ENCODE measurements at regions not wholly inside any gene's neighbourhood (a gene's known extent, or its start where the extent isn't known, plus 50 kb on each side); places are given as distances from the start of the nearest gene placed in this dataset.
"Not testable (repeated sequence)": the region's sequence is repeated elsewhere in the genome, so short reads cannot be mapped to it uniquely, and the experiment has no call there.

DNA sequence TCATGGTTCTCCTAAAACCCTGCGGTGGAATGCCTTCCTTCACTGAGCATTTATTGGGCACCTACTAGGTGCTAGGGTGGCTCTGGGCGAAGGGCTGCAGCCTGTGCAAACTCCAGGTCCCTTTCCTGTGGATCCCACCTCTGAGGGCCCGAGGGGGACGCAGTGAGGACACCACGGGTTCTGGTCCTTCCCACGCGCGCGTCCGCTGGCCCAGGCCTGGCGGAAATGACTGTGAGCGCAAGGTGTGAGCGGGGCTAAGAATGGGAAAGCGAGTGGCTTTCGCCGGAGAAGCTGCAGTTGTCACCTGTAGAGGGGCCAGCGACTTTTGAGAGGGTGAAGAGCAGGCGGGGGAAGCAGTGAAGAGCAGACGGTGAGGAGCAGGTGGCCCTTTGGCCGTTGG, 55.1 kb downstream of the PPIAL4A start:
- H3K9ac ChIP-seq (ENCODE audit: extremely low read depth, insufficient read length, low read length); H3K4me2 ChIP-seq (ENCODE audit: insufficient read depth, insufficient read length, low read length); H3K27ac ChIP-seq (ENCODE audit: insufficient read length, low read depth, low read length); H2BK5ac ChIP-seq (ENCODE audit: insufficient read length, low read length); H2BK15ac ChIP-seq (ENCODE audit: low read depth, low read length); H4K5ac ChIP-seq (ENCODE audit: insufficient read length, low read depth, low read length); H3T11ph ChIP-seq (ENCODE audit: low read length); H2BK20ac ChIP-seq (ENCODE audit: low read depth, low read length, poor library complexity, severe bottlenecking); H3K23ac ChIP-seq (ENCODE audit: insufficient read length, low read depth, low read length); H2AFZ ChIP-seq (ENCODE audit: low read length); H3K27me3 Mint-ChIP-seq (ENCODE audit: low read depth); H3K79me1 ChIP-seq (ENCODE audit: insufficient read depth, low read depth, low read length, poor library complexity, severe bottlenecking); H2BK120ac ChIP-seq (ENCODE audit: low read depth, low read length, poor library complexity, severe bottlenecking); H4K20me1 ChIP-seq (ENCODE audit: control insufficient read depth, insufficient read depth, insufficient read length); H3K9me3 Mint-ChIP-seq; H2AK5ac ChIP-seq (ENCODE audit: insufficient read length, low read length); DNase-seq; H4K8ac ChIP-seq (replicated peaks; ENCODE audit: insufficient read length, low read depth, low read length); H3K23me2 ChIP-seq (ENCODE audit: insufficient read length, low read depth, low read length, poor library complexity, severe bottlenecking); H3K14ac ChIP-seq (ENCODE audit: insufficient read depth, low read length); H2BK12ac ChIP-seq (ENCODE audit: insufficient read length, low read depth, low read length); H3K18ac ChIP-seq (ENCODE audit: insufficient read length, low read depth, low read length); H3K4me3 Mint-ChIP-seq; H3K9me3 ChIP-seq (ENCODE audit: control insufficient read depth, low read depth, low read length); H3K27me3 ChIP-seq (ENCODE audit: insufficient read depth, low read length); H4K91ac ChIP-seq (ENCODE audit: insufficient read length, low read depth, low read length); H3K4me1 ChIP-seq (ENCODE audit: insufficient read depth, low read length); H3K4ac ChIP-seq (ENCODE audit: low read depth, low read length); H3K36me3 Mint-ChIP-seq (ENCODE audit: insufficient read depth in 1 of 3, low read depth in 3 of 3); H3K79me2 ChIP-seq (ENCODE audit: insufficient read depth, low read length); H3K27ac Mint-ChIP-seq; H3K56ac ChIP-seq (ENCODE audit: insufficient read length, low read depth, low read length): not testable (repeated sequence)
- peaks cover 22 to 23% of the 10 kb centered on the region in 2 experiments for H3K4me1 Mint-ChIP-seq
- no CpG with 5 or more reads among the region's 20 CpGs for WGBS (ENCODE audit: extremely low coverage, insufficient read length, low lambda C conversion rate)

DNA sequence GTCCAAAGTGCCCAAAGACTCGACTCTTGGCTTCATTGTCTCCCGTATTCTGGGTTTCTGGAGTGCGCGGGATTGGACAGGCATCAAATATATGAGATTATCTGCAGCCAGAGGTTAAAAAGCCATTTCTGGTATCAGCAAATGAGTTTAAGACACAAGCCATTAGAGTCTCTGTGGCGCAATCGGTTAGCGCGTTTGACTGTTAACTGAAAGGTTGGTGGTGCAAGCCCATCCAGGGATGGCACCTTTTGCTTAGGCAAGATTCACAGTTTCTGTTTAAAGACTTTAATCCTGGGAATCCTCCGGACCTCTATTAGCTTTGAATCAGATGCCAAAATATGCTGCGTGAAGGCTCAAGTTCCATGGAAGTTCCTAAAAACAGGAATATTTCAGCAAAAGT, 55.6 kb downstream of the PPIAL4A start:
- H2AK5ac ChIP-seq (ENCODE audit: insufficient read length, low read length); H3K9ac ChIP-seq (ENCODE audit: extremely low read depth, insufficient read length, low read length); H3K4me2 ChIP-seq (ENCODE audit: insufficient read depth, insufficient read length, low read length); H4K91ac ChIP-seq (ENCODE audit: insufficient read length, low read depth, low read length); H3K4me1 ChIP-seq (ENCODE audit: insufficient read depth, low read length); H3K27ac ChIP-seq (ENCODE audit: insufficient read length, low read depth, low read length); H2BK5ac ChIP-seq (ENCODE audit: insufficient read length, low read length); H3K36me3 Mint-ChIP-seq (ENCODE audit: insufficient read depth in 1 of 3, low read depth in 3 of 3); DNase-seq; H3K27me3 Mint-ChIP-seq (ENCODE audit: low read depth); H2BK12ac ChIP-seq (ENCODE audit: insufficient read length, low read depth, low read length); H2AFZ ChIP-seq (ENCODE audit: low read length); H3K56ac ChIP-seq (ENCODE audit: insufficient read length, low read depth, low read length); H3K9me3 Mint-ChIP-seq; H3K27me3 ChIP-seq (ENCODE audit: insufficient read depth, low read length); H2BK15ac ChIP-seq (ENCODE audit: low read depth, low read length); H3T11ph ChIP-seq (ENCODE audit: low read length); H3K79me1 ChIP-seq (ENCODE audit: insufficient read depth, low read depth, low read length, poor library complexity, severe bottlenecking); H3K27ac Mint-ChIP-seq; H2BK20ac ChIP-seq (ENCODE audit: low read depth, low read length, poor library complexity, severe bottlenecking); H3K23me2 ChIP-seq (ENCODE audit: insufficient read length, low read depth, low read length, poor library complexity, severe bottlenecking); H3K14ac ChIP-seq (ENCODE audit: insufficient read depth, low read length); H4K5ac ChIP-seq (ENCODE audit: insufficient read length, low read depth, low read length); H2BK120ac ChIP-seq (ENCODE audit: low read depth, low read length, poor library complexity, severe bottlenecking); H3K18ac ChIP-seq (ENCODE audit: insufficient read length, low read depth, low read length); H4K20me1 ChIP-seq (ENCODE audit: control insufficient read depth, insufficient read depth, insufficient read length); H3K4me3 Mint-ChIP-seq; H3K4ac ChIP-seq (ENCODE audit: low read depth, low read length); H4K8ac ChIP-seq (replicated peaks; ENCODE audit: insufficient read length, low read depth, low read length); H3K9me3 ChIP-seq (ENCODE audit: control insufficient read depth, low read depth, low read length); H3K79me2 ChIP-seq (ENCODE audit: insufficient read depth, low read length); H3K23ac ChIP-seq (ENCODE audit: insufficient read length, low read depth, low read length): not testable (repeated sequence)
- peaks cover 22 to 23% of the 10 kb centered on the region in 2 experiments for H3K4me1 Mint-ChIP-seq
- no CpG with 5 or more reads among the region's 10 CpGs for WGBS (ENCODE audit: extremely low coverage, insufficient read length, low lambda C conversion rate)
